IPS DF 4.7 (cell line): ENCODE measurements at regions not wholly inside any gene's neighbourhood (a gene's known extent, or its start where the extent isn't known, plus 50 kb on each side); places are given as distances from the start of the nearest gene placed in this dataset.

Experiments used
- DNase-seq: peaks from one replicate; pipeline ENCODE4 v3.0.0-alpha.2; 2013; ENCODE audit warnings: low spot score; ENCODE audit errors: extremely low read depth

DNA sequence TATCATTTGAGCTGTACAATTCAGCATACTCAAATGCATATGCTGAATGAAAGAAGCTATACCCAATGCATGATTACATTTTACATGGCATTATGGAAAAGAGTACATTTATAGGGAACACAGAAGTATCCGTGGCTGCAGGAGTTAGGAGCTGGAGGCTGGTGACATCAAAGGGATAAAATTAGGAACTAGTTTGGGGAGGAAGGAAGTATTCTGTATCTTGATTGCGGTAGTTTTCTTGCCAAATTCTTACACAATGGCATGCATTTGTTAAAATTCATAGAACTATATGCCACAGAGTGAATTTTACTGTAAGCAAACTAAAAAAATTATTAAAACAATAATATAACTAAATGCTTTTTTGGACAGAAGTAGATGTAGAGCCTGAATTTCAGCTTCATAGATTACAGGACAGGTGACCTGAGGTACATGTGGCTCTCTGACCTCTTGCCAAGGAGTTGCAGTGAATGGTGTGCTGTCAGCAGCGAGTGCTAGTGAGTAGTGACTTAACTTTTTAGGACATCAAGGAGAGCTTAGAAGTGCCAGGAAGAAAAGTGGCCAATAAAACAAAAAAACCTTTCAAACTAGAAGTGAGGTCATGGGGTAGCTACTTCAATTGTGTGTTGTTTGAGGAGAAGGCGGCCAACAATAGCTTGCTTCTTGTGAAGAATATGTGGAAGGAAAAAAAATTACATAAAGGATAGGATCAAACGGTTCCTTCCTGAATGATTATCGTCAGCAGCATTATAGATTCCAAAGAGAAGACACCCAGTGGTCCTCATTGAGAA lies 514.9 kb upstream of the CLINT1 start:
- no peak for DNase-seq

DNA sequence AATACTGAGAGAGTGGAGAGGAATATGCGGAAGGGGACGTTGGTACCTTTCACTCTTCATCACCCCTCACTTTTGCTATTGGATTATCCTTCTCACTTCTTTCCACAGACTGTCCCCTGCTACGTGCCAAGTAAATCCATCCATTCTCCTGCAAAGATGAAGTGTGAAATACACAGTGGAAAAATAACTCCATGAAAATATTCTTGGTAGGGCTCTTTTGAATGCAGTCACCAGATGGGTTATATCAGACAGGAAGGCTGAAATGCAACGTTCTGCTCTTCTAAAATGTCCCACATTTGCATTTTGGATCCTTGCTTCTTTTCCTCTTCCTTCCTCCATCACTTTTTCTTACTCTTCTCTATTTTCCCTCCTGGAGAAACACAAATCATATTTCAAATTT lies 510.3 kb upstream of the CLINT1 start:
- DNase-seq = no peak

DNA sequence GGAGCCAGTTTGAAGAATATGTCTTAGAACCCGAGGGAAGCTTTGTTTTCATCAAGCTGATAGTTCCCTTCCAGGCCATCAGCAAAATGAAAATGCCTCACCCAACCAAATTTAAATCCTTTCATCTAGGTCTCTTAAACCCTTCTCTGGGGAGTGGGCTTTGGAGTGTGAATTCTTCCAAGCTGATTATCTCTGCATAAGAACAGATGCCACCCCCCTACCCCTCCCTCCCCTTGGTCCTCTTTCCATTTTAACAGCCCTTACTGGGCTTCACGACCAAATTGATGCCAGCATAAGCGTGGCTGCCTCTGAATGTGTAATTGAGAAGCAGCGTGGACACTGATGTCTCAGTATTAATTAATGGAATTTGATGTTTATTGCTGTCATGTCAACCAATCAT lies 509.7 kb upstream of the CLINT1 start:
- no peak for DNase-seq

DNA sequence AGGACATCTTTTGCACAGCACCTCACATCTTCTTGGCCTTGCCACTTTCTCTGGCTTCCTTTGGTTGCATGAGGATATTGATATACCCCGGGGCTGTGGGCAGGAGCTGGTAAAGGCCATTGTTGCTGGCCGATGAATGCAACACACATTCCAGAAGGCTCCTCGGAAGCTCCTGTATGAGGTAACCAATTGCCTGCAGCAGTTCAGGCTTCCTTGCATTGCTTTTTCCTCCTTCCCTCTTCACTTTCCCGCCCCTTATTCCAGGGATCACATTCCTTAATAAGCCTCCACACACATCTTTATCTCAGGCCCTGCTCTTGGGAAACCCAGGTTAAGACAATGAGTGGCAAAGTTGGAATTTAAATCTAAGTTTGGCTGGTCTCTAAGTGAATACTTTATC lies 505.4 kb upstream of the CLINT1 start:
- no peak for DNase-seq

DNA sequence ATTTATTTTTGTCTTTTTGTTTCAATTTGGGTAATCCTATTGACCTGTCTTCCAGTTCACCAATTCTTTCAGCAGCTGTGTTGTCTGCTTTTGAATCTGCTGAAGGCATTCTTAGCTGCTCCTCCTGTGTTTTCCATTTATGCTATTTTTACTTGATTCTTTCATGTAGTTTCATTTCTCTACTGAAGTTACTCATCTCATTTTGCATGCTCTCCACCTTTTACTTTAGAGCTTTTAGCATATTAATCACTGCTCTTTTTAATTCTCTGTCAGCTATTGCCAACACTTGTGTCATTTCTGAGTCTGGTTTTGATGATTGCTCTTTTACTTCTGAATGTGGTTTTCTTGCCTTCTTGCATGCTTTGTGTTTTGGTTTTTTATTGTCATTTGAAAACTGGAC lies 496.0 kb upstream of the CLINT1 start:
- DNase-seq = no peak

DNA sequence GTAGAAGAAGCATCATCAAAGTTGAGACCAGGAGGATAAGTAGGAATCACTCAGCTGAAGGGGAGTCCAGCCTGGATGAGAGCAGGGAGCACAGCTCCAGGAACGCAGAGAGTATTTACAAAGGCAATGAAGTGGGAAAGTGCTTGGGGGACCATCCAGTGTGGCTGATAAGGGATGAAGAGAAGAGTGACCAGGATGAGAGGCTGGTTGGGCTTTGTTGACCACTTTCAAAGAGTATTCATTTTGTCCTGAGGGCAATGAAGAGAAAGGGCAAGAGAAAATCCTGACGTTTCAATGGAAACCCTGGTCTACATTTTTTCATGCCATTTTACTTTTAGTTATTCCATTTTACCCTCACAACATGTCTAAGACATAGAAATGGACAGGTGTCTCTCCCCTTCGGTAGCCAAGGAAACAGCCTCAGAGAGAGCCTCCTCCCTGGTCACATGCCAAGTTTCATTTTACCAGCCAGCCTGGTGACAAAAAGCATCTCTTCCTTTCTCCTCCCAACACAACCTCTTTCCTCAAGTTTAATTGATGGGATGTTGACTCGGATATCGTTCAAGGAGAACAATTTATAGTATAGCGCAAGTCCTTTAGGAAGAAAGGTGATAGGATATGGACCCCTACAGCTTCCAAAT lies 492.7 kb upstream of the CLINT1 start:
- no peak for DNase-seq

DNA sequence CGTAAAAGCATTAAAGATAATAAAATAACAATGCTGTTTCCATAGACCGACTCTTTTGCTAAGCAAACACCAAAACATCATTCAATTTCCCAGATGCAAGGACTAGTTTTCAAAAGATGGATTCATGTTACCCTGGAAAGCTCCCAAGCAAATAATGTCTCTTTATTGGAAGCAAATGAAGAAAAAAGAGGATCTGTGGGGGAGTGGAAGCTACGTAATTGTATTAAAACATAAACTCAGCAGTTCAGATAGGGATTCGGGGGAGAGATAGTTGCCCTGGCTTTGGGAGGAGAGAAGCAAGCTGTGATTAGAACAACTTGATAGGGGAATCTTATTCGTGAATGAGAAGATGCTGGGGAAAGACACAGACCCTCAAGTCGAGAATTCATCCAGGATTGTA lies 491.0 kb upstream of the CLINT1 start:
- no peak for DNase-seq

DNA sequence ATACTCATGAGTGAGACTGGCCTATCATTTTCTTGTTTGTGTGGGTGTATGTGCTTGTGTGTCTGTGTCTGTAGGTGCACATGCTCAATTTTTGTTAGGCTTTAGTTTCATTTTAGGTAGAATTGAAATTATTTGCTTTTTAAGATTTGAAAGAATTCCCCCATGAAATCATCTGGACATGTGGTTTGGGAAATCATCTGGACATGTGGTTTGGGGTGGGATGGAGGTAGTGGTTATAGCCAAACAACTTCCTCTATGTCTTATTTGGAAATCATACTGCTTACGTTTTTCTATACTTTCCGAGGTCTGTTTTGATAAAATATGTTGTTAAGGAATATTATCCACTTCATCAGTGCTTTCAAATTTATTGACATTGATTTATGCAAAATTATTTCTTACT lies 485.4 kb upstream of the CLINT1 start:
- DNase-seq = no peak

DNA sequence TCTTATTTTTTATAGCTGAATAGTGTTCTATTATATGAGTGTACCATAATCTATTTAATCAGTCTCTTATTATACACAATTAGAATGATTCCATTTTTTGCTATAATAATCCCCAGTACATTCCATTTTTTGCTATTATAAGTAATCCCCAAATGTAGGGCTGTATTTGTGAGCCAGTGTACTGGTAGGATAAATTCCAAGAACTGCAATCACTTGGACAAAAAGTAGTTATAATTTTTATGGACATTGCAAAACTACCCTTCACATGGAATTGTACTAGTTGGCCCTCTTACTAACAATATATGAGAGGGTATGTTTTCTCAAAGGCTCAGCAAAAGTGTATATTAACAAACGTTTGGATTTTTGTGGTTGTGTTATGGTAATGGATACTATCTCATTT lies 481.7 kb upstream of the CLINT1 start:
- no peak for DNase-seq

DNA sequence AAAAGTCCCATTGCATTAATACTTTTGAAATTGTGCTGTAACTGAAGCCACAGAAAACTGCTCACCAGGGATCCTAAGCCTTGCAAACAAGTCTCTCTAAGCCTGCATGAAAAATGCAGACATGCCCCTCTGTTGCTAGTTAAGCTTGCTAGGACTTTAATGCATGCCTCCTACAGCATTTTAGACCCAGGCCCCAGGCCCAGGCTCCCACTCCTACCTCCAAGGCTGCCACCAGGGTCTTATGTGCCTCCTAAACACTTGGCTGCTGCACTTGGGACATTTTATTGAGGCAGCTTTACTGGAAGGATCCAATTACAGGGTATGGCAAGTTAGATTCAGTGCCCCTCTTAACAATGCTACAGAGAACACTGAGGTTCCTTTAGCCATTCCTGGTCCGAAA lies 467.3 kb upstream of the CLINT1 start:
- no peak for DNase-seq

DNA sequence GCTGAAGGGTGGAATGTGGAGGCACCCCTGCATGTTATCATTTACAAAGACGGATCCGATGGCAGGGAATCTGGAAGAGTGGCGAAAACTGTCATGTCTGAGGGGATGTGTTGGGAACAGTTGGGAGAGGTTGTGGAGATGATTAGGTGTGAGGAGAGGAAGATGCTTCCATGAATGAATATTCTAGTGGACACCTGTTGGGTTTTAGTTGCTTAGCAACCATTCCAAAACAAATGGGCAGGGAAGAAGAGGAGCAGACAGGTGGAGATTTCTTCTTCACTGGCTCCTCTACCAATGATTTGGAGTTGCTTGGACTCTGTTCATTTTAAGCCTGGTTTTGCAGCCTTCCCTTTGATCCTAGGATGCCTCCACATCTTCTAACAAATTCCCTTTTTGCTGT lies 465.3 kb upstream of the CLINT1 start:
- no peak for DNase-seq

DNA sequence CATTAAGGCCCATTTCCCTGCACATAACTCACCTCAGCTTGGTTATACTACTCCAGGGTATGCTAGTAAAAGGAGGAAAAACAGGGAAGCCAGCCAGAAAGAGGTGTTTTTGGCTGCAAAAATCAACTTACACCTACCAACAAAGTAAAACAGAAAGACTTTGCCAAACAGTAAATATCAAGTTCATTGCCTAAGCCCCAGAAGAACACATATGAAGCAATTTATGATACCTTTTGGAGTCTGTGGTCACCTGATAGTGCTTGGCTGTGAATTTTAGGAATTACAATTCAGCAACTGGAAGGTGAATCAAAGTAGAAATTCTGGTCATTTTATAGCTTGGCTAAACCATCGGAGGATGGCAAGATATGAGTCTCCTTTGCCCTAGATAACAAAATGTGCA lies 463.7 kb upstream of the CLINT1 start:
- no peak for DNase-seq

DNA sequence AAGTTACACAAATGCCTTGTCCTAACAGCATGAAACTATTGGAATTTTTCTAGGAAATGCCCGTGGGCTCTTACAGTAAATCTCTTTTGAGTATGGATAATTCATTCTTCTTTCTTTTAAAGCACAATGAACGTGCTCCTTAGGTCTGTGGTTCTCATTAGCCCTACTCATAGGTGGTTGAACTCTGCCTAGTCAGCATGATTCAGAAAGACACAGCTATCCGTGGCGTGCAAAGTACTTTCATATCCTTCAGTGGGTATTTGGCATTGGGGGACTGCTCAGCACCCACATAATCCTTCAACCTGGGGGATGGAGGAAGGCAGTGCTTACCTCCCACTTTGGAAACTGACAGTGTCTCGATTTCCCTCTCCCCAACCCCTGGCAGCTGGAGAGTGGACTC lies 462.0 kb upstream of the CLINT1 start:
- no peak for DNase-seq

DNA sequence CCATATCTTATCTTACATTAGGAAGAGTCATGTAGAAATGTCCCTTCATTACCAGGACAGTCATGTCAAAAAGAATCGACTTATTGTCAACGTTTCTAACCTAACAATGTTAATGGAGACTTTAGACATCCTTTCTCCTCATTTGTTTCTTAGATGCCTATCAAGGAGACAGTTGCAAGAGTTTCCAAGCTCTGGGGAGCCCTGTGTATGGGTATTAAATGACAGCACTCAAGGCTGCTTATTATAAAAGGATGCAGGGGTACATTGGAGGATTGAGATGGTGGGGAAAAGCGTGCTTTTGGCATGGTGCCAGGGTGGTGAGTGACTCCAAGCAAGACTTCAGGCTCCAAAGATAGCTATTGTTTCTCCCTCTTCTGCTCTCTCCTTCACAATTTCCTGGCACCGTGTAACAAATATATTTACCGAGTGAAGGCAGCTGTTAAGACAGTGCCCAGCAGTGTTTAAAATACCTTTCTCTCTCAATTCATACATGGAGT lies 461.3 kb upstream of the CLINT1 start:
- DNase-seq = no peak

DNA sequence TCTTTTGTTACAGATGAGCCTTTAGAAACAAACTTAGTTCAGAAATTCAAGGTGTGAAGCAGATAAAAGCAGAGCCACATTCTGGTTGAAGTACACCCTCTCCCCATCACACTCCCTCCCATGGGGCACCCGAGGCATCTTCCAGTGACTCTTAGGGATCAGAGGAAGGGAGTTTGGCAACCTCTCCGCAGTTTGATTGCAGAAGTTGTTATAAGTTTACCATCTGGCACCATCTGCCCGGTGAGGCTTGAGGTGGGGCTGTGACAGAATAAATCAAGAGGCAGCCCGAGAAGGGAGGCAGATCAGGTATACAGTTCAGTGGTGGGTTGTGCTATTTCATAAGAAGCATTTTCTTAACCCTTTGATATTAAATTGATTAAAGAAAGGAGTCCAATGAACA lies 458.6 kb upstream of the CLINT1 start:
- DNase-seq = no peak

DNA sequence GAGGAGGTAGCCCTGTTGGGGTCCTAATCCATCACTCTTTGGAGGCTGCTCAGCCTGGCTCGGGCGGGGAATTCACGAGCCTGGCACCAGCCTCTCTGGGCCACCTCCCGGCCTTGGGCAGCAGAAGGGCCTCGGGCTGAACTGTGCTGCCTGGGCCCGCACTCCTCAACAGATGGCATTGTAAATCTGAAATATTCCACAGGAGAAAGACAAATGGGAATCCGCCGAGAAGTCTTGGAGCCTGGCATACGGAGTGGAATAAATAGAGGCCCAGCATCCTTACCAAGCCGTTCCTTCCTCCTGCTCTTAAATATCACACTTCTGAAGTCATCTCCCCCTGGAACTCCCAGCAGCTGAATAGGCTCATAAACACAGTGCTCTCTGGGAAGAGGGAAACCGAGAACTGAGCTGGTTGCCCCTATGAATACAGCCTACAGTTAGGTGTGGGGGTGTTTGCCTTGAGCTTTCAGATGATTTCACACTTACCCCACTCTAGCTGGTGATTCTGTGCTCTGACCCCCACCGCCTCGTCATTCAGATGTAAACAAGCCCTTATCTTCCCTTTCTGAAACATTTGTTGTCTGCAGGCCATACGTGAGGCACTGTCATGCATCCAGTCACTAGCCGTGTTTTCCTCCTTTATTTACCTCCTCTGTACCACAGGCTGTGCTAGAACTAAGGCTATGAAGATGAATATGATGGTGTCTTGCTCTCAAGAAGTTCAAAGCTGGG lies 455.0 kb upstream of the CLINT1 start:
- DNase-seq = no peak

DNA sequence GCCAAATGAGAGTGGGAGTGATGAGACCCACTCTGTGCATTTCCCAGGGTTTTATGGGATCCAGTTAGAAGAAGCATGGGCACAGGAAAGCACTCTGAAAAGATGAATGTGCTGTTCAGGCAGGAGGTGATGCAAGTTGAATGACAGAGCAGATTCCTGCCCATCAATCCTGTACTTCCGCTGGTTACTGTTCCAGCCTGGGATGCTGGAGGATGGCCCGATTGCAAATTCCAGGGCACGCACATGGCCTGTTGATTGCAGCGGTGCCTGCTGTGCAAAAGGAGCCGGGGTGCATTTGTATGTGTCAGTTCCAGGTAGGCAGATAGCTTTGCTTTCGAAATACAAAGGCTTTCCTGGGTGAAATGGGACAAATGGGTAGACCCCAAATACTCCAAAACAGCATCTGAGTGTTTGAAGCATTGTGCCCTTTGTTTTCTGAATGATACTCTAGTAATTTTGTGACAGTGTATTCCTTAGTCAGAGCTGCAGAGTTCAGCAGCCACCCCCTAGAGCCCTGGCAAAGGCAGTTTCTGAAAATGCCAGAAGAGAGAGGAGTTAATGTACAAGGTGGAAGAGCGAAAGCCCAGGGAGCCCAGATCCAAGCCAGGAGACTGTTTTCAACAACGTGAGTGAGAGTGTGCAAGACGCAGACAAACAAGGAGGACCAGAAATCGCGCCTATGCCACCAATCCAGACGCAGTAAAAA lies 454.2 kb upstream of the CLINT1 start:
- DNase-seq = no peak

DNA sequence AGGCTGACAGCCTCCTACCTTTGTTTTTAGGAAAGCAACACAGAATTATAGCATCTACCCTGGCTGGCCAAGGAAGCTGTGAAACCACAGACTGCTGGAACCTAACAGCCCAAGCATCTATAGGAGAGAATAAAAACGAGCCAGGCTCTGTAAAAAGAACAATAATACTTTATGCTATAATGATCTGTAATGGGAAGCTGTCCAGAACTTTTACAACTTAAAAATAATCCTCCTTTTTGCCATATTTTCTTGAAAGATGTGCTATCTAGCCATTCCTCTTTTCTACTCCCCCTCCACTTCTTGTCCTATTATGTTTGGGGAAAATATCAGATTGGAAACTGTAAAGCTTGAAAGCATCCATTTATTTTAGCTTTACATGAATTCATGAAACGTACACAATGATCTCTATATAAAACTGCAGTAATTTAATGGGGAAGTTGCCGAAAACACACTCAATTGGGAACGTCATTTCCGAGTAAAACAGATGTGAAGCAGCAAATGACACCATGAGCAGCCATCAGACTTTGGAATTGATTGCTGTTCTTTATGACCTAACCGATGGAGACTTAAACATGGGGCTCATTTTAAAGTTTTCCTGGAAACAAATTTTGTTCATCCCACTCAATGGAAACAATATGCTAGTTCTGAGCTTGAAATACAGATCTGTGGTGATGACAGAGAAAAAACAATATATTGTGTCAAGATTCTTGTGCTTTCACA lies 450.3 kb upstream of the CLINT1 start:
- DNase-seq = no peak

DNA sequence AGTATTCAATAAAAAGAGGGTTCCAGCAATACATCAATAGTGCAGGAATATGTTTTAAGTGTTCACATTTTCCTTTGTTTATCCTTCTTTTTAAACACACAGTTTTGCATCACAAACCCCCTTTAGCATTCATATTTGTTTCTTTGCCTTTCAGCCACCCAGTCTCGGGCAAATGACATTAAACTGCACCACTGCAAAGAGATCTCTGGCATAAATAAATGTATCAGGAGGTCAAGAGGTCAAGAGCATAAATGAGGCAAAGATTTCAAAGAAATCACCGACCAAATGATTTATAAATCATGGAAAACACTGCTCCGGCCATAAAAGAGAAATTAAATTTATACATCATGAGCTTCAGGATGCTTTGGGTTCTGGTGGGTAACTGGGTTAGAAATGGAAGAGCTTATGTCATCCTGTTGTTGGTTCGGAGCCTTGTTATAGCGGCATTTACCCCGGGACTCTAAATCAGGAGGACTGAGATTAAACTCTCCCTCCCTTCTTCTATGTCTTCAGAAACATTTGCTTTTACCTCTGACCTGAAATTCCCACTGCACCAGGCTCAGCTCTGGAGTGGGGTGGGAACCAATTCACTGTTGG lies 449.6 kb upstream of the CLINT1 start:
- DNase-seq = no peak

DNA sequence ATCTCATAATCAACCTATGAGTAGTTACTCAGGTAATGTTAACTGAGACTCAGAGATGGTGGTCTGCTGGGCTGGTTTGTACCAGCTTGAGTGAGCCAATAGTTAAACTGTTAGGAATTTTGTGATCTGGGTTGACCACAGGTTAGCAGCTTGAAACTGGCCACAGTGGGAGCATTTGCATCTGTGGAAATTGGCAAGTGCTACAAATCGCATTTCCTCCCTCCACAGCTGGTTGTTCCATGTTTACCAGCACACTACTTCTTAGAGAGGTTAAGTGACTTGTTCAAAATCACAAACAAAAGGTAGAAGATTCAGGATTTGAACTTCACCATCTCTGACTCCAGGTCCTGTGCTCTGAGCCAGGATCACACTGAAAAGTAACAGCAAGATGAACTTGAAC lies 446.9 kb upstream of the CLINT1 start:
- no peak for DNase-seq

DNA sequence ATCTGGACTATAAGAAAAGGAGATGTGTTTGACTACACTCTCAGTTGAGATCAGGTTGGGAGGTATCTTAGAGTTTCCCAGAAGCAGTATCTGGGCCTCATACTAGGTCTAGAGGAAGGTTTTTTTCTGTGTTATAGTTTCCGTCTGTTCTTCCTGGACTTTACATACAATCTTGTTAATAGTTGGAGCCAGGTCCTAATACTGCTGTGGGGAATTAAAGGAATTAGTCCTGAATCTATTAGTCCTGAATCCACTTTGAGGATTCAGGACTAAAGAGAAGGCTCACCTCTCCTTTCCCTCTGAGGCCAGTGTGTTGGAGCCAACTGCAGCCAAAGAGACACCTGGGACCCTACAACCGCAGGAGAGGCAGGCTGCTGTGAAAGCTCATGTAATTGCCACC lies 445.7 kb upstream of the CLINT1 start:
- DNase-seq = no peak
